PFSK-1 (cell line): ENCODE measurements at regions not wholly inside any gene's neighbourhood (a gene's known extent, or its start where the extent isn't known, plus 50 kb on each side); places are given as distances from the start of the nearest gene placed in this dataset.

Experiments used
- REST ChIP-seq, 2 experiments: IDR thresholded peaks; 2 replicates each; pipeline versions ENCODE4 v1.6.1 to v1.8.0; 2011 to 2012; ENCODE audit warnings: low read depth in 2 of 2, low read length in 2 of 2, control low read depth in 1 of 2, inconsistent platforms in 1 of 2, mild to moderate bottlenecking in 1 of 2, moderate library complexity in 1 of 2; ENCODE audit not compliant: insufficient read depth in 1 of 2
- SIN3A ChIP-seq: IDR thresholded peaks from 2 replicates; pipeline ENCODE4 v1.6.1; 2012; ENCODE audit warnings: mild to moderate bottlenecking, low read length, moderate library complexity, borderline replicate concordance; ENCODE audit not compliant: insufficient read depth
- TAF1 ChIP-seq: IDR thresholded peaks from 2 replicates; pipeline ENCODE4 v1.6.1; 2012; ENCODE audit warnings: low read length, control low read depth, borderline replicate concordance; ENCODE audit not compliant: insufficient read depth

DNA sequence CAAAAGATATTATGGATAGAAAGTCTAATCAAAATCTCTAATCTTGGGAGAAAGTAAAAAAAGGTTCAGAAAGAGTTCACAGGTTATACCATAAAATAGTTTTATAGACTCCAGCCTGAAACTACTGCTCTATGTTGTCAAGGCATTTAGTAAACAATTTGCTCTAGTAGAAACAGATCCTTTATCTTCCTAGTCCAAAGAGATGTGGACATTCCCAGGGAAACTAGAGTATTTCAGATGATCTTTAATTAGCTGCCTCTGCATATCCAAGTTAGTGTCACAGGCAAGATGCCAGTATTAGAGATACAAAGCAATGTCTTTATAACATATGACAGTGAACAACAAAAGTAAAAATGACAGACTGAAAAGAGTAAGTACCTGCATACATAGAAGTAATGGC lies 708.6 kb downstream of the CCDC85A start:
- no peak for TF ChIP-seq TAF1
- TF ChIP-seq SIN3A: no peak
- TF ChIP-seq REST (IDR thresholded peaks at IDR 0.05; ENCODE audit: insufficient read depth in 1 of 2, low read depth in 2 of 2, low read length in 2 of 2): no peak
